Hepatic stellate cell (primary cell): ENCODE measurements at regions not wholly inside any gene's neighbourhood (a gene's known extent, or its start where the extent isn't known, plus 50 kb on each side); places are given as distances from the start of the nearest gene placed in this dataset.

Experiments used
- DNase-seq: peaks from one replicate; pipeline ENCODE4 v3.0.0; 2011; ENCODE audit warnings: low spot score

- no peak for DNase-seq
Observed at GRCh38 chr2:137824501-137824900, 139.8 kb upstream of the HNMT start.

- no peak for DNase-seq
Observed at GRCh38 chr2:137826373-137827372, 137.6 kb upstream of the HNMT start.

- DNase-seq: no peak
Observed at GRCh38 chr2:137828624-137829023, 135.6 kb upstream of the HNMT start.

GRCh38 chr2:137829251-137829650 lies 135.0 kb upstream of the HNMT start:
- no peak for DNase-seq

- no peak for DNase-seq
Observed at GRCh38 chr2:137834760-137835379, 129.4 kb upstream of the HNMT start.

GRCh38 chr2:137836671-137837070 lies 127.6 kb upstream of the HNMT start:
- no peak for DNase-seq

GRCh38 chr2:137837830-137838229 lies 126.4 kb upstream of the HNMT start:
- no peak for DNase-seq

- peak; percentile 29 for DNase-seq
Observed at GRCh38 chr2:137838255-137839092, 125.8 kb upstream of the HNMT start.

- DNase-seq: no peak
Observed at GRCh38 chr2:137842430-137842829, 121.8 kb upstream of the HNMT start.

- no peak for DNase-seq
Observed at GRCh38 chr2:137842952-137843351, 121.3 kb upstream of the HNMT start.

GRCh38 chr2:137845422-137845821 lies 118.9 kb upstream of the HNMT start:
- DNase-seq: no peak

- no peak for DNase-seq
Observed at GRCh38 chr2:137846993-137847392, 117.3 kb upstream of the HNMT start.

- DNase-seq: no peak
Observed at GRCh38 chr2:137847443-137847842, 116.8 kb upstream of the HNMT start.

- no peak for DNase-seq
Observed at GRCh38 chr2:137857881-137858280, 106.4 kb upstream of the HNMT start.

- DNase-seq: no peak
Observed at GRCh38 chr2:137862651-137863050, 101.6 kb upstream of the HNMT start.

GRCh38 chr2:137865954-137866540 lies 98.2 kb upstream of the HNMT start:
- DNase-seq: peak; percentile 2

- DNase-seq: no peak
Observed at GRCh38 chr2:137870682-137871081, 93.6 kb upstream of the HNMT start.

GRCh38 chr2:137872577-137872976 lies 91.7 kb upstream of the HNMT start:
- no peak for DNase-seq

- DNase-seq: no peak
Observed at GRCh38 chr2:137873536-137874244, 90.6 kb upstream of the HNMT start.

- DNase-seq: no peak
Observed at GRCh38 chr2:137879121-137879520, 85.2 kb upstream of the HNMT start.

- no peak for DNase-seq
Observed at GRCh38 chr2:137881711-137882110, 82.6 kb upstream of the HNMT start.
